ENCODE measurements at regions not wholly inside any gene's neighbourhood (a gene's known extent, or its start where the extent isn't known, plus 50 kb on each side); places are given as distances from the start of the nearest gene placed in this dataset.

DNA sequence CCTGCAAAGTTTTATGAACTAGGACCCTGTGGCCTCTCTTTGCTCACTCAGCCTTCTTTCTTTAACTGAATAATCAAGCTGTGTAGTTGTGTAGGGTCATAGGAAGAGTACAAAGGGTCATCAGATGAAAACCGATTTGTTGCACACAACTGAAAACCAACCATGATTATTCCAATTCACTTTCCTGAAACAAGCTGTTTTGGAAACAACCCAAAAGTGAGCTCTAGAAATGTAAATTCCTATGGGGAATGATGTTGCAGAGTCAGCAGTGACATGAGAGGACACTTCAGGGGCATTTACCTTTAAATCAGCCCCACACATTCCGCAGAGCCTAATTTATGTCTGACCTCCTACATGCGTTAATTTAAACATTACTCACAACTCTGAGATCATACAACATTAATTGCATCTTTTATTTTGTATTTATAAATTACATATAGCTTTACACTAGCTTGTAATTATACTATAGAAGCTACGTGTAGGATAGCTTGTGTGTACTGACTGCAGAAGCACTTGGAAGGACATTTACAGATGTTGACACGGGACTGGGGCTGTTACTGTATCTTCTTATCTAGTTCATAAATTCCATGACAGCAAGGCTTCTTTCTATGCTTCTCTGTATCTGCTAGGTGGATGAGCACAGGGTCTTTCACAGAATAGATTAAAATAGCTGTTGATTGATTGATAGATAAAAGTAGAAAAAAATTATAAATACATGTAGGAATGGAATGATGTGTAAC lies 139.9 kb upstream of the AKR1E2 start:
- TF ChIP-seq GATA3 (IDR thresholded peaks at IDR 0.05; ENCODE audit: low read depth, low read length) (no peak), GATA2 (IDR thresholded peaks at IDR 0.05; ENCODE audit: low read depth, low read length) (no peak)

Measured in SH-SY5Y (cell line).